ENCODE measurements at regions not wholly inside any gene's neighbourhood (a gene's known extent, or its start where the extent isn't known, plus 50 kb on each side); places are given as distances from the start of the nearest gene placed in this dataset.

GRCh38 chr1:219428651-219429050 lies 184.3 kb downstream of the ZC3H11B start:
- no peak for TF ChIP-seq NR3C1 (IDR thresholded peaks at IDR 0.05)
- TF ChIP-seq NFE2L2 (conservative IDR thresholded peaks at IDR 0.05; ENCODE audit: low read length), result no peak

Measured in A549 (cell line).